GM23338 (cell line): ENCODE measurements at regions not wholly inside any gene's neighbourhood (a gene's known extent, or its start where the extent isn't known, plus 50 kb on each side); places are given as distances from the start of the nearest gene placed in this dataset.

Source experiments
- CREB1 ChIP-seq: fragments of 250-450 bp; sonication (Bioruptor Pico); IDR thresholded peaks from 2 replicates; pipeline ENCODE4 v1.5.0; 2020; ENCODE audit warnings: low read depth, mild to moderate bottlenecking, moderate library complexity
- CTCF ChIP-seq, 2 experiments: fragments of 200-600 bp in 1 of 2; sonication (generic) in 1 of 2; conservative IDR thresholded peaks; 2 replicates each; pipeline versions ENCODE4 v1.5.1 to v1.6.1; 2016 to 2017; ENCODE audit warnings: antibody characterized with exemption in 2 of 2, low read depth in 2 of 2, mild to moderate bottlenecking in 2 of 2, moderate library complexity in 1 of 2
- ETS1 ChIP-seq: IDR thresholded peaks from 2 replicates; pipeline ENCODE4 v1.6.1; 2016; ENCODE audit warnings: antibody characterized with exemption
- EZH2 ChIP-seq: fragments of 200-600 bp; sonication (generic); IDR thresholded peaks from one replicate; pipeline ENCODE4 v1.8.0; 2017; ENCODE audit warnings: antibody characterized with exemption, mild to moderate bottlenecking, low read depth; ENCODE audit not compliant: unreplicated experiment
- EZH2phosphoT487 ChIP-seq: fragments of 200-600 bp; sonication (generic); IDR thresholded peaks from one replicate; pipeline ENCODE4 v1.8.1; 2018; ENCODE audit warnings: antibody characterized with exemption; ENCODE audit not compliant: unreplicated experiment
- POLR2AphosphoS5 ChIP-seq: IDR thresholded peaks from 2 replicates; pipeline ENCODE4 v1.6.1; 2016; ENCODE audit warnings: antibody characterized with exemption, low read depth
- REST ChIP-seq: IDR thresholded peaks from one replicate; pipeline ENCODE4 v1.6.1; 2018; ENCODE audit warnings: antibody characterized with exemption; ENCODE audit not compliant: unreplicated experiment
- STAT1 ChIP-seq: IDR thresholded peaks from one replicate; pipeline ENCODE4 v1.6.1; 2016; ENCODE audit warnings: antibody characterized with exemption; ENCODE audit not compliant: unreplicated experiment
- ZNF114 ChIP-seq: fragments of 250-450 bp; sonication (Bioruptor Pico); IDR thresholded peaks from 2 replicates; pipeline ENCODE4 v1.5.0; 2020; ENCODE audit warnings: mild to moderate bottlenecking, moderate library complexity
- ZNF331 ChIP-seq: fragments of 250-450 bp; sonication (Bioruptor Pico); IDR thresholded peaks from 2 replicates; pipeline ENCODE4 v1.5.0; 2020; ENCODE audit warnings: low read depth, mild to moderate bottlenecking, moderate library complexity
- ZNF462 ChIP-seq: fragments of 250-450 bp; sonication (Bioruptor Pico); IDR thresholded peaks from 2 replicates; pipeline ENCODE4 v1.5.0; 2020; ENCODE audit warnings: mild to moderate bottlenecking, moderate library complexity

- TF ChIP-seq POLR2AphosphoS5 = no peak
- no peak for TF ChIP-seq EZH2phosphoT487
- no peak for TF ChIP-seq CTCF (conservative IDR thresholded peaks at IDR 0.05; ENCODE audit: low read depth in 2 of 2)
- no peak for TF ChIP-seq EZH2
- no peak for TF ChIP-seq STAT1
- no peak for TF ChIP-seq REST
- no peak for TF ChIP-seq ZNF114 (CRISPR knock-in tag)
- no peak for TF ChIP-seq CREB1
- TF ChIP-seq ETS1 = no peak
- no peak for TF ChIP-seq ZNF462
- no peak for TF ChIP-seq ZNF331 (CRISPR knock-in tag)
These were observed 1298.4 kb upstream of the CELF2 start for GRCh38 chr10:9719246-9719645.
